MM.1S (cell line): ENCODE measurements at regions not wholly inside any gene's neighbourhood (a gene's known extent, or its start where the extent isn't known, plus 50 kb on each side); places are given as distances from the start of the nearest gene placed in this dataset.
"Not testable (repeated sequence)": the region's sequence is repeated elsewhere in the genome, so short reads cannot be mapped to it uniquely, and the experiment has no call there.

ENCODE experiments used
- EZH2 ChIP-seq: fragments of 300-600 bp; sonication (generic); optimal IDR thresholded peaks from 2 replicates; pipeline ENCODE3; 2017; ENCODE audit warnings: low read depth, mild to moderate bottlenecking, antibody characterized with exemption, low read length, mixed read lengths
- EZH2phosphoT487 ChIP-seq: fragments of 300-600 bp; sonication (generic); IDR thresholded peaks from 2 replicates; pipeline ENCODE4 v1.6.1; 2018; ENCODE audit warnings: antibody characterized with exemption, low read length
- TF ChIP-seq, protein P1 (sequence below): fragments of 300-600 bp; sonication (generic); IDR thresholded peaks from 2 replicates; pipeline ENCODE4 v1.5.1; 2016; ENCODE audit warnings: antibody characterized with exemption, low read length, mixed read lengths

DNA sequence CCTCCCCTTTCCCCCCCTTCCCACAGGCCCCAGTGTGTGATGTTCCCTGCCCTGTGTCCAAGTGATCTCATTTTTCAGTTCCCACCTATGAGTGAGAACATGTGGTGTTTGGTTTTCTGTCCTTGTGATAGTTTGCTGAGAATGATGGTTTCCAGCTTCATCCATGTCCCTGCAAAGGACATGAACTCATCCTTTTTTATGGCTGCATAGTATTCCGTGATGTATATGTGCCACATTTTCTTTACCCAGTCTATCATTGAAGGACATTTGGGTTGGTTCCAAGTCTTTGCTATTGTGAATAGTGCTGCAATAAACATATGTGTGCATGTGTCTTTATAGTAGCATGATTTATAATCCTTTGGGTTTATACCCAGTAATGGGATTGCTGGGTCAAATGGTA, 106.0 kb upstream of the CADM1 start:
- not testable (repeated sequence) for TF ChIP-seq EZH2, EZH2phosphoT487
- TF ChIP-seq, protein P1, sequence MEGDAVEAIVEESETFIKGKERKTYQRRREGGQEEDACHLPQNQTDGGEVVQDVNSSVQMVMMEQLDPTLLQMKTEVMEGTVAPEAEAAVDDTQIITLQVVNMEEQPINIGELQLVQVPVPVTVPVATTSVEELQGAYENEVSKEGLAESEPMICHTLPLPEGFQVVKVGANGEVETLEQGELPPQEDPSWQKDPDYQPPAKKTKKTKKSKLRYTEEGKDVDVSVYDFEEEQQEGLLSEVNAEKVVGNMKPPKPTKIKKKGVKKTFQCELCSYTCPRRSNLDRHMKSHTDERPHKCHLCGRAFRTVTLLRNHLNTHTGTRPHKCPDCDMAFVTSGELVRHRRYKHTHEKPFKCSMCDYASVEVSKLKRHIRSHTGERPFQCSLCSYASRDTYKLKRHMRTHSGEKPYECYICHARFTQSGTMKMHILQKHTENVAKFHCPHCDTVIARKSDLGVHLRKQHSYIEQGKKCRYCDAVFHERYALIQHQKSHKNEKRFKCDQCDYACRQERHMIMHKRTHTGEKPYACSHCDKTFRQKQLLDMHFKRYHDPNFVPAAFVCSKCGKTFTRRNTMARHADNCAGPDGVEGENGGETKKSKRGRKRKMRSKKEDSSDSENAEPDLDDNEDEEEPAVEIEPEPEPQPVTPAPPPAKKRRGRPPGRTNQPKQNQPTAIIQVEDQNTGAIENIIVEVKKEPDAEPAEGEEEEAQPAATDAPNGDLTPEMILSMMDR, result not testable (repeated sequence)
